HG03139 (cell line): ENCODE measurements at regions not wholly inside any gene's neighbourhood (a gene's known extent, or its start where the extent isn't known, plus 50 kb on each side); places are given as distances from the start of the nearest gene placed in this dataset.

Experiments used
- ATAC-seq: cut with Tn5 transposase; IDR thresholded peaks from one replicate; pipeline ENCODE4 v1.9.1; 2021; ENCODE audit not compliant: unreplicated experiment

DNA sequence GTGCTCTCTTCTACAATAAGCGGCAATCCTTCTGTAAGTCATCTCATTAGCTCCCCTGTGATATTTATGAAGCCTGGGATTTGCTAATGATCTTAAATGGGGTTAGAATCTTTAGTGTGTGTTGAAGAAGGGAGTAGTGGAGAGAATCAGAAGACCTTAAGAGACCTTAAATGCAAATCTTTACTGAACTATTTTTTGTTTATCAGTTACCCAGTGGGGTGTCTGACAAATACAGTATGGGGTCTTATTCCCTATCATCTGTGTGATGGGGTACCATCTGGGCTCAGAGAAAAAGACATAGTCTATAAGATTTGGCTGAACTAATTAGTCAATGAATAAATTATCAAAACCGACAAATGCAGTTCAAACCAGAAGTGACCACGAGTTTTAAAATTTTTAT, 378.4 kb upstream of the SGCD start:
- no peak for ATAC-seq

DNA sequence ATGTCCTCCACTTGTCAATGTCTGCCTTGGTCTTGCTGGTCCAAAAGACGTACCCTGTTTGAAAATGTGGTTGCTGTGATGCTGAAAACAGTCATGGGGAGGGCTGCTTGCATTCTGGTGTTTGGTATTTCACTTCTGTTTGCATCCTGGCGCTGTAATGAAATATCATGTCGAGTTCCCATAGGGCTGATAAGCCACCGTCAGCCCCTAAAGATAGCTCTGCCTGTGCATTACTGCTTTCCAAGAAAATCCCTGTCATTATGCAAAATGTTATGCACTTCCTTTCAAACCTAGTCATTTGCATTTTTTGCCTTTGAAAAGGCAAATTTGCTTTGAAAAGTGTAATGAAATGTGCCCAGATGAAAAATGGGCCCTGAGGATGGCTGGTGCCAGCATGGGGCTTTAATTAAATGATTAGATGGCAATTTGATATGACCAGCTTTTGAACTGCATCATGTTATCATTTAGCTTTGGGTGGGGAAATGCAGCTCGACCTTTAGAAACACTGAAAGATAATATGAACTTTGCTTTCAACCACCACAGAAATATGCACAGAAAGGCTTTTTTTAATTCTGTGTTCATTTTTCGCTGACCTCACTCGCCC, 374.4 kb upstream of the SGCD start:
- no peak for ATAC-seq

DNA sequence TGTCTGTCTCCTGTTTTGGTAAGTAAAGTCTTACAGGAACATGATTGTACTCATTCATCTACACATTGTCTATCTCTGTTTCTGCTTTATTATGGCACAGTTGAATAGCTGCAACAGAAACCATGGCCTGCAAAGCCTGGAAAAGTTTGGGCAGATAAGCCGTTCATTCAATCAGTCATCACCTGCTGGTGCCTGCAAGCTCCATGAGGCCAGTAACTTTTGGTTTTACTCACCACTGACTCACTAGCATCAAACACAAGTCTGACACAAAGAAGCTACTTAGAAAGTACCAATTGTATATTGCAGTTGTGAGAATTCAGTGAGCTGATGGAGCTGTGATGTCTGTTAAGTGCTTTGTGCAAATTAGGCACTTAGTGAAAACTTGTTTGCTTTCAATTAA, 373.6 kb upstream of the SGCD start:
- ATAC-seq: no peak

DNA sequence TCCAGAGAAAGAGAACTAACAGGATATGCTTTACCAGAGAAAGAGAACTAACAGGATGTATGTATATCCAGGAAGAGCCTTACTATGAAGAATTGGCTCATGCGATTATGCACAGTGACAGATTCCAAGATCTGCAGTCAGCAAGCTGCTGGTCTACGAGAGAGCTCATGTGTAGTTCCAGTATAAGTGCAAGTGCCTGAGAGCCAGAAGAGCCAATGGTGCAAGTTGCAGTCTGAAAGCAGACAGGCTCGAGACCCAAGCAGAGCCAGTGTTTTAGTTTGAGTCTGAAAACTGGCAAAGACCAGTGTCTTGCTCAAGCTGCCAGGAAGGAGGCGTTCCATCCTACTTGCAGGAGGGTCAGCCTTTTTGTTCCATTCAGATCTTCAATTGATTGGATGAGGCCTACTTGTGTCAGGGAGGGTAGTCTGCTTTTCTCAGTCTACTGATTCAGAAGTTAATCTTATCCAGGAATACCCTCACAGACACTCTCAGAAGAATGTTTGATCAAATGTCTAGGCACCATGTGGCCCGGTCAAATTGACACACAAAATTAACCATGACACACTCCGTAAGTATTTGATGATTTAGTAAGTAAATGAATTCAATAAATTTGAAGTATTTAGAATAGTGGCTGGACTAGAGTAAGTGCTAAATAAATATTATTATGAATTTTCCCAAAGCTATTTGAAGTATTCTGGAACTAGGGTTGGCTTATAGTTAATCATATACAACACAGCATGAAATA, 372.1 kb upstream of the SGCD start:
- ATAC-seq: no peak

DNA sequence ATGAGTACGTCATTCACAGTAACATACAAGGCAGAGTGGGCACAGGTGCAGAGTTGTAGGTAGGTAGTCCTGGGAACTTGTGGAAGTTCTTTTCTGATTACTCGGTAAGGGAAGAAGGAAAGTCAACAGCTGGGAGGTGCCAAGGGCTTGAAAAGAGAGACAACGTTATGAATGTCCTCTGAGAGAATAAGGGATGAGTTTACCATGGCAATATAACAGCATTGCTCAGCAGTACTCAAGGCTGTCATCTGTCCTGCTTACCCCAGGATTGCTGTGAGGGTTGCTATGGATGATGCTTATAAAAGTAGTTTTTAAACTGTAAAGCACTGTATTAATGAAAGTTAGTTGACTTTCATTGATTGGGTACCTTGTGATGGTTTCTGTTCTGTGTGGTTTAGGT, 369.1 kb upstream of the SGCD start:
- ATAC-seq: no peak

DNA sequence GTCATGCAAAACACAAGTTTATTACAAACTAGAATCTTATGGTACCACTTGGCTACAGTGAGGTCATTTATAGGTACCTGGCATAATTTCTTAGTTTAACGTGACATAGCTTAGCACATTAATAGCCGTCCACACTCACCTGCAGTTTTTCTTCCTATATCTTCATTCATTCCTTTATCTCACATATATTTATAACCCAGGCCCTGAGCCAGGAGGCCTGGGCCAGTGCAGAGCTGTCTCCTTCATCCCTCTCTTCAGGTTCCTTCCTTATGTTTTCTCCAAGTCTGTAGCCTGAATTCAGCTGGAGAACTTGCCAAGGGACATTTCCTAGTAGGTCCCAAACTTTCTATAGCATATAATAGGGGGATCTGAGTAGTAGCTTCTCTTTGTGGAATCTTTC, 367.9 kb upstream of the SGCD start:
- ATAC-seq: no peak

DNA sequence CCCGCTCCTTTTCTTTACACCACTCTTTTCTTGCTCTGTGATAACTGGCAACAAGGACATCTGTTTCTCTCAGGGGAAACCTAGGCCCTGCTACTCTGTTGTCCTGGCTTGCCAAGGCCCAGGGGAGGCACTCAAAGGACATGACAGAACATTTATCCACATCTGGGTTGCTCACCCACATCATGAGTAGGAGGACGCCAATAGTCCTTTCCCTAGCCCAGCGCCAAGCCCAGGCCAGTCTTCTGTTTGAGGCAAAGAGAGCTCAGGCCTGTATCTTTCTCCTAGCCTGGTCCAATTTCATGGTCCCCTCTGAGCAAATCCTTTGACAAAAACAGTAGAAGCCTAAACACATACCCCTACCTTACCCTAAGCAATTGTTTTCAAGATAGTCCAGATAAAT, 366.8 kb upstream of the SGCD start:
- no peak for ATAC-seq

DNA sequence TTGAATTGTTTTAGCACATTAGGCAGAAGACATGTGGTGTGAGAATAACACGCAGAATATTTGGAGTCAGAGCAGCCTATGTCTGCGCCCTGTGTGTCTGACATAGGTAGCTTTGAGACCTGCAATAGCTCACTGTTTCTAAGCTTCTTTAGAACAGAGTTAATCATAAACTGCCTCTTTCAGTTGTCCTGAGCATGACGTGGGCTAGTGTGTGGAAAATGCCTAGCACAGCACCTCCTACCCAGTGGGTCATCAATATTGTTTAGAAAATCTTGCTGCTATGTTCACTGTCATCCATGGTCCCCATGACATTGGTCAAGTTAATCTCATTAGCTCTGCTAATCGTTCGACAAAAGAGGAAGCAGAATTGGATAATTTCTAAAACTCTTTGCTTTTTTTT, 357.4 kb upstream of the SGCD start:
- no peak for ATAC-seq

DNA sequence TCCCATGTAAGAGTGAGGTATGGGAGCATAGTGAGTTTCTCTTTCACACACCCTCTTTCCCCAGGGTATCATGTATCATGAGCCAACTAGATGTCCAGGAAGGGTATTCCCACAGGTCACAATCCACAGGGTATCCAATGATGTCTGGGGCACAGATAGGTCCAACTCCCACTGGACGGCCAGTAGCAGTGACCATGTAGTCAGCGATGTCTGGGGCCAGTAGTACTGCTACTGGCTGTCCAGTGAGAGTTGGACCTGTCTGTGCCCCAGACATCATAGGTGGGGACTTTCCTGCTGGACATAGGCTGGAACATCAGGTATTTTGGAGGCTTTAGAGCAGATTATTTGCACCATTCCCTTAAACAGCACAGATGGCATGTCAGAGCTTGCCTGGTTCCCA, 352.6 kb upstream of the SGCD start:
- no peak for ATAC-seq

DNA sequence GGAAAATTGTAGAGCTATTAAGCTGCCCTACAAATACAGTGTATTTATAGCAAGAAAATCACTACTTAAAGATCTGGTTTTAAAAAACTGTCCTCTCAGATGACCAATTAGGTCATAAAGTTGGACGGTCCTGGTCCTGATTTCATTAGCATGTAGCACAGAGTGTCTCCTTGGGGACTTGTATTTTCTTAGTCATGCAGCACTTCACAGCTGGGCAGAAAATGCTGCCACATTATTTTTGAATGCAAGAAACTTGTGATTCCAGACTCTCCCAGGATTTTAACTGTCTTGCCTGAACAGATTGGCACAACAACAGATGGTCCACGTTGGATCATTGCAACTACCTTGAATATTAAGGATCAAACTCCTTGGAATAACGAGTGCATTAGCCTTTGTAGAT, 348.1 kb upstream of the SGCD start:
- ATAC-seq: no peak

DNA sequence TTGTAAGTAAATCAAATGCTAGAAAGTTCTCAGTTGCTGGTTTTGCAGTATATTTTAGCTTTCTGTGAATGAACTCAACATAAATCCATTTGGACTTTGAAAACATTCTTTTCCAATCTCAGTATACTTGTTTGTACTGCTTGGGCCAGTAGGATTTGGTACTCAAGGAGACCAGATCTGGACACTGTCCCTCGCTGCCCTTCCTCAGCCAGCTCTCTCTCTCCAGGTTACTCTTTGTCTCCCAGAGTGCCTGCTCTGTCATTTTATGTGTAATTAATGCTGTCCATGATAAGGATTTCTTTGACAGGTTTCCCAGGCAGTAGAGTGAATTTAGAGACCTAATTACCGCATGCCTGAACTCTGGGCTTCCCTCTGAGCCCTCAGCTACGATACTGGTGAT, 344.6 kb upstream of the SGCD start:
- no peak for ATAC-seq

DNA sequence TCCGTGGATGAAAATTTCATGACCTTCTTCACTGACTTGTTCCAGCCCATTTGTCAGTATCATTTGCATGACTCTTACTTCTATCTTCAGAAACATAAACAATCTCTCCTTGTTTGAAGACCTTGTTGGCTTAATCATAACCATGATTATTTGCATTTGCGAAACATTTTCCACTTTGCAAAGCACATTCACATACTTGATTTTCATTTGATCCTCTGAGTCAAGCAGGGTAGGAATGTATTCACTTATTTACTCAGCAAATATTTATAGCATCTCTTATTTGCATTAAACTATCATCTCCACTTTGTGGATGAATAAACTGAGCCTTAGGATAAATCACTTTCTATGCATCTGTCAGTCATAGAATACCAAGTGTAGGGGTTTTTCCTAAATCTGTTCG, 343.0 kb upstream of the SGCD start:
- no peak for ATAC-seq

DNA sequence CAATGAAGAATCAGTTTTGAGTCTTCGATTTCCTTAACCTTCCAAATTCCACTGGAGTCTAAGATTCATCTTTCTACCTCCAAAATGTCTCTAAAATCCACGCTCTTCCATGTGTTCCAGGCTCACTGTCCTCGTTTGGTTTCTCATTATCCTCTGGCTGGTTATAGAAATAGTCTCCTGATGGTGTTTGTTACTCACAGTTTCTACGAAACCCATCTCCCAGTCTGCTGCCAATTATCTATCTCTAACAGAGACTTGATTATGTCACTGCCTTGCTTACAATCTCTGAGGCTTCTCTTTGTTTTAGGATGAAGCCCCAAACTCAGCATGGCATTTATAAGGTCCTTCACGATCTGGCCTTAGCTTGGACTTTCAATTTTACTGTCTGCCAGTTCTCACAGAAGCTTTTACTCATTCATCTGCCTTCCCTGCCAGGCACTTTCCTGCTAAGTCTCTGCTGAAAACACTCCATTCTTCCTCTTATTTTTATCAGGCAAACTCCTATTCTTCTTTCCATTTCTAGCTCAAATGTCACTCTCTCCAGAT, 339.6 kb upstream of the SGCD start:
- ATAC-seq: no peak

DNA sequence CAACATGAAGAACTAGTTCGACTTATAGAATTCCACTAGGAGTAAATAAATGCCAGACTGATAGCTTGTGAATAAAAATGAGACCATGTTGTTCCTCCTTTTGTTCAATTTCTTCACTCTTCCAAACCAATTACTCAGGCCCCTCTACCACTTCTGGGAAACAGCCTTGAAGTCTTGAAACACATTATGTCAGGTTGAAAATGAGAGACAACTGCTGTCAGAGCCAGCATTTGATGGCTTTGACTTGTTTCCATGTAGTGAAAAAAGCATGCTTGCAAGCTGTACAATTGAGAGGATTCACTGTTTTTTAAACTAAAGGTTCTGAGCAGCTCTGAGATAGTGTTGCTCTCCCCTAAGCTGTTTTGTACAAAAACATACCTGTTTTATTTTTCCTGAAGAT, 337.1 kb upstream of the SGCD start:
- ATAC-seq: no peak

DNA sequence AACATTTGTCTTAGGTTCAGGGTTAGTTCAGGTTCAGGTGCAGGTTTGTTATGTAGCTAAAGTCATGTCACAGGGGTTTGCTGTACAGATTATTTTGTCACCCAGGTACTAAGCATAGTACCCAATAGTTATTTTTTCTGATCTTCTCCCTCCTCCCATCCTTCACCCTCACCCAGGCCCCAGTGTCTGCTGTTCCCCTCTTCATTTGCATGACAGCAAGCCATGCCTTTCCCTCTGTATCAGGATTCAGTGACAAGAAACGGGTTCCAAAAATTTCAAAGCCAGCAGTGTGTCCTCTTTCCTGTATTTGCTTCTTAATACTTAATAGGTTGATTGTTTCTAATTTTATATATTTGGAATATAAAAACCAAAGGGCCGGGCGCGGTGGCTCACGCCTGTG, 330.8 kb upstream of the SGCD start:
- ATAC-seq: no peak

DNA sequence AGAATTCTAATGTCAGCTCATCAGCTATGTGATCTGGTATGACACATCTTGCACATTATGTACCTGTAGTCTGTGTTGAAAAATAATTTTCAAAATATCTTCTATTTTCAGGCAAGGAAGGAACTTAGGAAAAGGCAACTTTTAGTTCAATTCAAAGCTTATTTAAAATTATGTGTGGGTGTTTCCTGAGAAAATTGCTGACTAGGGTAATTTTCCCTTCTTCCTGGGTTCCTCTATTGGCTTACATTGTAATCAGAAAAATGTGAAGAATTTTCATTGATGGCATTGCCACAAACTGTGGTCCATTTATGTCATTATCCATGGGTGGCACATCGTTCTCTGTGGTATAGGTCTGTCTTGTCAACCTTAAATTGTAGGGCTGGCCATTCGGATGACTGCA, 328.7 kb upstream of the SGCD start:
- ATAC-seq: no peak

DNA sequence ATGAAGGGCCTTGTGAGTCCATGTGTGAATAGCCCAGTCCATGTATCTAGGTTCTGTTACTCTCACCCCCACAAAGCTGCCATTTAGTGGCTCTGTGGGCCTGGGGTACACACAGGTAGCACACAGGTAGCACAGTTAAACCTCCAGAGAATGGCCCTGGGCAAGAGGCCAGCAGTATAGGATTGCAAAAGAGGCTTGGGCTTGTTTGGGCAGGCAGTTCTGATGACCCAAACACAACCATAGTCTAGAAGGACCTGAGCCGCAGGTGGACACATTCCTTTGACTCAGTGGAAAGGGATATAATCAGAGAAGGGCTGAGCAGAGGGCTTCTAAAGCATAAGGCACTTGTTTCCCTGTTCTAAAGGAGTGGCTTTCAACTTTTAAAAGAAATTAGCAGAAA, 326.8 kb upstream of the SGCD start:
- no peak for ATAC-seq

DNA sequence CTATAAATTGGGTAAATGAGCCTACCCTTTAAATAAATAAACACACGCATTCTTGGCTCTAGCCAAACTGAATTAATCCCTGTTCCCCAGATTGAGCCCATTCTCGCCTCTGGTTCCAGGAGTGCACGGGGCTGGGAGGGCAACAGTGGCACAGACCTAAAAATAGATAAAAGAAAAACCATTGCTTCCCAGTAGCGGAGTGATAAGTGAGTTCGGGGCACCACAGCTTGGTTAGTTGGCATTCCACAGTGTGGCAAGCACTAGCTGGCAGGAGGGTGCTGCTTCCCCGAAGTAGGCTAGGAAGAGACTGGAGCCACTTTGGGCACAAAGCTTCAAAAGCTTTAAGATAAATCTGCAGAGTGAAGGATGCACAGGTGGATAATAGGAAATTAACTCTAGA, 322.2 kb upstream of the SGCD start:
- no peak for ATAC-seq

DNA sequence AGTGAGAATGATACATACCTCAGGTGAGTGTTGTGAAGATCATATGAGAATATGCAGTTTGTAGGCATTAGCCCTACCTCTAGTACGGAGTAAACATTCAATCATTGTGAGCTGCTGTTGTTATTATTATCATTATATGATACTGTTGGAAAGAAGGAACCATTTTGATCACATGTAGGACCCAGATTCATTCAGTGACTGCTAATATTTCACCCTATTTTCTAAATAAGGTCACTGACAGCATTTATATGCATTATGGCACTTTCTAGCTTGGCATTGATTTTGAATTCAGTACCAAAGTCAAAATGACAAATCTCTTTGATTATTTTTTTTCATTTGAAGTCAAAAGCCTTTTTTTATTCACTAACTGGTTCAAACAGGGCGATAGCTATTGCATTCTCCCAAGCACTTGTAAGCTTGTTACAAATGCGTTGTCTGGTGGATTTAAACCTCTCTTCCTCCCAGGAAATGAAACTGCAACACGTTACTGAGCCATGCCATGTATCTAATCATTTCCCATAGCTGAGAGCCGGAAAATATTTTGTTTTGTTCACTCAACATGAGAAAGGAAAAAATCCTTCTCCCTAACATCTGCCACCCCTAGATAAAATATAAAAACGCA, 320.8 kb upstream of the SGCD start:
- no peak for ATAC-seq

DNA sequence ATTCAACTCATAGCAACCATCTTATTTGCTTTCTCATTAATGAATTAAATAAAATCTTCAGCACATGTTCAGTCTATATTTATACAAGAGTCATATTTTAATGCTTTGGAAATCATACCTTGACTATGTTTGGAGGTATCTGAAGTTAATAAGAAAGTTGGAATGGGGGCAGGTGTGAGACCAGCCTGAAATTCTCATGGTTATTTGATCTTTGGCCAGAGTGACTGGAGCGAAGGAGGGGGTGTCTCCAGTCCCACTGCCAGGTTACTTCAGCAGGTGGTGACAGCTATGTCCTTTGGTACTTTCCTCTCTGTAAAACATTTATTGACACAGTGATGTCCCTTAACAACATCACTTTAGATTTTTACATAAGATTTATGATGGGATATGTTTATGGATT, 318.1 kb upstream of the SGCD start:
- no peak for ATAC-seq

DNA sequence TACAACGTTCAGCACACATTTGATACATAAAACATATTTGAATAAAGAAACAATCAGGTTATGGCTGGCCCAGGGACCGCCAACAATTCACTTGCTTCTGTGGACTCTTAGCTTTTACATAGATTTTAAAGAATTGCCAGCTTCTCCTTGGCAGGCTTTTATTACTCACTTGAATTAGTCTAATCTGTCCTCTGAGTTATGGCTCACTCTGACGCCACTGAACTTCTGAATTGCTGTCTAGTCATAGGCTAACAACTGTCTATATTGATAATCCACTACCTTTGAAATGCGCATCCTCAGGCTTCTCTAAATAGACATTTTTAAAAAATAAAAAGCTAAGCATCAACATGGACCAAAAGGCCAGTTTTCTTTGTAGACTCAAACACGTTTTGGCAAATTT, 317.4 kb upstream of the SGCD start:
- ATAC-seq: no peak

DNA sequence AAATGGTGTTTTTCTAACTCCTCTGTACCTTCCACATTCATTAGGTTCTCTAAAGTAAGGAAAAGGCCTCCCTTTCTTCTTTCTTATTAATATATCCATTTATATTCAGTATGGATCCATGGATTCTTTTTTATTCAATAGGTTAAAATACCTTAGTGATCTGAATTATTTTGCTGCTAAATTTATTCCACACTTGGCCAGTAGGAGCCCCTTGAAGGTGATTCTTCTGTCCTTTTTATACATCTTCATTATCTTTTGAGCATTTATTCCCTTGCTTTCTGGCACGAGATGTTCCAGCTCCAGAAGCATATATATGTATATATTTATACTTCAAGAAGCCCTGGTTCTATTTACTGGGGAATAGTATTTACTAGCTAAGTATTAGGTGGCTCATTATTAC, 311.8 kb upstream of the SGCD start:
- ATAC-seq: no peak
